HCT116 (cell line): ENCODE measurements at regions not wholly inside any gene's neighbourhood (a gene's known extent, or its start where the extent isn't known, plus 50 kb on each side); places are given as distances from the start of the nearest gene placed in this dataset.

Experiments
- ATAC-seq: fragments of 200-7000 bp; cut with Tn5 transposase; 2 replicates; pipeline ENCODE4 v1.9.1; 2020; ENCODE audit warnings: mild to moderate bottlenecking, moderate library complexity
- BruUV-seq: library from RNA; stranded (reverse); fragments of 400-500 nt; replicated peaks from 2 replicates; lab custom pipeline; 2021; lab: Mats Ljungman, UMichigan
- CTCF ChIA-PET: fragments of 300-600 bp; sonication (Branson Sonifier 250); formaldehyde crosslinking; loops from one replicate; lab custom pipeline; 2021; ENCODE audit warnings: antibody characterized with exemption; lab: Charles Lee
- POLR2A ChIA-PET: fragments of 300-600, 350-600 bp; sonication (Branson Sonifier 250); formaldehyde crosslinking; loops from one replicate; lab custom pipeline; 2021; ENCODE audit warnings: antibody characterized with exemption; lab: Charles Lee
- RAD21 ChIA-PET, 2 experiments: fragments of 300-600 bp; sonication (Branson Sonifier 250); formaldehyde crosslinking; loops; one replicate each; lab custom pipeline; 2023; ENCODE audit warnings: low total read pairs in 2 of 2; ENCODE audit not compliant: uncharacterized antibody in 2 of 2, unreplicated experiment in 2 of 2, low non-redundant PET in 1 of 2; lab: Charles Lee
- DNase-seq: peaks from one replicate; pipeline ENCODE4 v3.0.0-alpha.2; 2010; ENCODE audit warnings: low read depth, low spot score
- H2AFZ ChIP-seq: fragments of 200-600 bp; shearing (Covaris generic), sonication (generic); 2 replicates; pipeline ENCODE4 v1.6.1; 2017; ENCODE audit warnings: low read depth, mixed run types, mixed read lengths, antibody characterized with exemption, low read length; ENCODE audit not compliant: poor library complexity, severe bottlenecking
- H3K27ac ChIP-seq: 2 replicates; pipeline ENCODE4 v1.5.1; 2012; ENCODE audit warnings: low read depth, low read length
- H3K27me3 ChIP-seq: fragments of 200-600 bp; sonication (generic); 2 replicates; pipeline ENCODE4 v1.6.1; 2016; ENCODE audit warnings: mixed run types, low read length, mixed read lengths; ENCODE audit not compliant: insufficient read depth
- H3K36me3 ChIP-seq, 2 experiments: fragments of 200-500 bp in 1 of 2; fragments of 200-600 bp in 1 of 2; sonication (Bioruptor generic) in 1 of 2; sonication (generic) in 1 of 2; 2 replicates each; pipeline versions ENCODE4 v1.5.1 to v1.6.1; 2014 to 2016; ENCODE audit warnings: low read length in 2 of 2, inconsistent platforms in 1 of 2, mixed read lengths in 1 of 2, mixed run types in 1 of 2; ENCODE audit not compliant: insufficient read depth in 2 of 2, control insufficient read depth in 1 of 2
- H3K4me1 ChIP-seq, 2 experiments: fragments of 200-600 bp in 1 of 2; sonication (generic) in 1 of 2; 2 replicates each; pipeline versions ENCODE4 v1.5.1 to v1.6.1; 2012 to 2017; ENCODE audit warnings: low read length in 2 of 2, inconsistent platforms in 1 of 2, mild to moderate bottlenecking in 1 of 2, mixed read lengths in 1 of 2, mixed run types in 1 of 2, moderate library complexity in 1 of 2; ENCODE audit not compliant: insufficient read depth in 2 of 2, control insufficient read depth in 1 of 2
- H3K4me2 ChIP-seq: fragments of 200-600 bp; sonication (generic); 2 replicates; pipeline ENCODE4 v1.6.1; 2017; ENCODE audit warnings: mixed run types, low read length, mixed read lengths
- H3K4me3 ChIP-seq, 2 experiments: fragments of 200-600 bp in 1 of 2; sonication (generic) in 1 of 2; replicated peaks in 1 of 2; 2 replicates each; pipeline ENCODE4 v1.5.1; 2011 to 2016; ENCODE audit warnings: low read length in 2 of 2, control low read depth in 1 of 2, low read depth in 1 of 2, mild to moderate bottlenecking in 1 of 2, mixed read lengths in 1 of 2, mixed run types in 1 of 2
- H3K79me2 ChIP-seq: fragments of 200-600 bp; sonication (generic); 2 replicates; pipeline ENCODE4 v1.6.1; 2017; ENCODE audit warnings: mild to moderate bottlenecking, mixed run types, low read length, moderate library complexity, mixed read lengths; ENCODE audit not compliant: insufficient read depth
- H3K9ac ChIP-seq: fragments of 200-600 bp; sonication (generic); 2 replicates; pipeline ENCODE4 v1.6.1; 2016; ENCODE audit warnings: low read length, mixed read lengths
- H3K9me2 ChIP-seq: fragments of 200-600 bp; sonication (generic), shearing (Covaris generic); 2 replicates; pipeline ENCODE4 v1.6.1; 2017; ENCODE audit warnings: mixed run types, mild to moderate bottlenecking, moderate library complexity; ENCODE audit not compliant: insufficient read depth
- H3K9me3 ChIP-seq, 2 experiments: fragments of 200-500 bp in 1 of 2; fragments of 200-600 bp in 1 of 2; sonication (Bioruptor generic) in 1 of 2; sonication (generic) in 1 of 2; 2 replicates each; pipeline ENCODE4 v1.6.1; 2014 to 2017; ENCODE audit warnings: low read length in 2 of 2, mixed read lengths in 2 of 2, inconsistent platforms in 1 of 2, low read depth in 1 of 2, mild to moderate bottlenecking in 1 of 2, mixed run types in 1 of 2, moderate library complexity in 1 of 2; ENCODE audit not compliant: control insufficient read depth in 1 of 2, insufficient read depth in 1 of 2
- H4K20me1 ChIP-seq: fragments of 200-600 bp; sonication (generic), shearing (Covaris generic); 2 replicates; pipeline ENCODE4 v1.6.1; 2017; ENCODE audit warnings: mixed run types, mild to moderate bottlenecking, moderate library complexity; ENCODE audit not compliant: insufficient read depth
- CBX3 ChIP-seq: IDR thresholded peaks from 2 replicates; pipeline ENCODE4 v1.6.1; 2012; ENCODE audit warnings: low read depth
- CEBPB ChIP-seq: IDR thresholded peaks from 2 replicates; pipeline ENCODE4 v1.6.1; 2012; ENCODE audit warnings: low read depth
- EGR1 ChIP-seq: IDR thresholded peaks from 2 replicates; pipeline ENCODE4 v1.6.1; 2012; ENCODE audit warnings: low read depth
- ELF1 ChIP-seq: IDR thresholded peaks from 2 replicates; pipeline ENCODE4 v1.6.1; 2012; ENCODE audit warnings: low read depth, borderline replicate concordance
- EZH2 ChIP-seq: fragments of 200-600 bp; sonication (generic); IDR thresholded peaks from 2 replicates; pipeline ENCODE4 v1.6.1; 2017; ENCODE audit warnings: antibody characterized with exemption, mixed run types
- EZH2phosphoT487 ChIP-seq: fragments of 200-600 bp; IDR thresholded peaks from 2 replicates; pipeline ENCODE4 v1.6.1; 2018; ENCODE audit warnings: antibody characterized with exemption, borderline replicate concordance
- FOSL1 ChIP-seq: IDR thresholded peaks from 2 replicates; pipeline ENCODE4 v1.6.1; 2012; ENCODE audit warnings: low read depth
- JUND ChIP-seq: IDR thresholded peaks from 2 replicates; pipeline ENCODE4 v1.6.1; 2012
- POLR2A ChIP-seq: IDR thresholded peaks from 2 replicates; pipeline ENCODE4 v1.7.0; 2011; ENCODE audit warnings: borderline replicate concordance; ENCODE audit not compliant: insufficient read depth, insufficient read length; ENCODE audit errors: extremely low read depth
- POLR2AphosphoS5 ChIP-seq: IDR thresholded peaks from 2 replicates; pipeline ENCODE4 v1.6.1; 2011; ENCODE audit warnings: mild to moderate bottlenecking, low read depth, low read length, moderate library complexity
- RAD21 ChIP-seq: IDR thresholded peaks from 2 replicates; pipeline ENCODE4 v1.6.1; 2012; ENCODE audit warnings: low read depth, mild to moderate bottlenecking
- SIN3A ChIP-seq: IDR thresholded peaks from 2 replicates; pipeline ENCODE4 v1.6.1; 2012; ENCODE audit warnings: low read depth
- SP1 ChIP-seq: IDR thresholded peaks from 2 replicates; pipeline ENCODE4 v1.6.1; 2012; ENCODE audit warnings: low read depth
- SRF ChIP-seq: IDR thresholded peaks from 2 replicates; pipeline ENCODE4 v1.6.1; 2012; ENCODE audit warnings: low read depth
- TCF7L2 ChIP-seq: IDR thresholded peaks from 2 replicates; pipeline ENCODE4 v1.7.0; 2011; ENCODE audit warnings: borderline replicate concordance, inconsistent platforms; ENCODE audit not compliant: insufficient read depth, insufficient read length; ENCODE audit errors: extremely low read depth
- YY1 ChIP-seq: IDR thresholded peaks from 2 replicates; pipeline ENCODE4 v1.6.1; 2011; ENCODE audit warnings: low read length, low read depth, moderate library complexity, mild to moderate bottlenecking; ENCODE audit not compliant: insufficient replicate concordance; ENCODE audit errors: extremely low read depth
- ZFX ChIP-seq: fragments of 450-650 bp; IDR thresholded peaks from 2 replicates; pipeline ENCODE4 v1.6.1; 2017
- ZNF274 ChIP-seq: fragments of 200-500 bp; sonication (Bioruptor generic); IDR thresholded peaks from 2 replicates; pipeline ENCODE4 v1.6.1; 2014; ENCODE audit warnings: mild to moderate bottlenecking, low read depth, low read length, inconsistent platforms
- intact Hi-C: fragments of 100-400 bp; cut with micrococcal nuclease; formaldehyde crosslinking; loops from 2 replicates; pipeline ENCODE4 v1.10.0; 2022
- TF ChIP-seq, protein P1 (sequence below): IDR thresholded peaks from 2 replicates; pipeline ENCODE4 v1.6.1; 2012
- TF ChIP-seq, protein P2 (sequence below): IDR thresholded peaks from 2 replicates; pipeline ENCODE4 v1.6.1; 2012
- TF ChIP-seq, protein P3 (sequence below), 3 experiments: fragments of 200-600 bp in 1 of 3; sonication (generic) in 1 of 3; IDR thresholded peaks in 2 of 3; conservative IDR thresholded peaks in 1 of 3; 2 replicates each; pipeline ENCODE4 v1.5.1; 2012 to 2017; ENCODE audit warnings: low read depth in 2 of 3, low read length in 2 of 3, antibody characterized with exemption in 1 of 3, borderline replicate concordance in 1 of 3, control low read depth in 1 of 3, mild to moderate bottlenecking in 1 of 3, mixed read lengths in 1 of 3, mixed run types in 1 of 3, moderate library complexity in 1 of 3; ENCODE audit not compliant: insufficient read depth in 1 of 3

DNA sequence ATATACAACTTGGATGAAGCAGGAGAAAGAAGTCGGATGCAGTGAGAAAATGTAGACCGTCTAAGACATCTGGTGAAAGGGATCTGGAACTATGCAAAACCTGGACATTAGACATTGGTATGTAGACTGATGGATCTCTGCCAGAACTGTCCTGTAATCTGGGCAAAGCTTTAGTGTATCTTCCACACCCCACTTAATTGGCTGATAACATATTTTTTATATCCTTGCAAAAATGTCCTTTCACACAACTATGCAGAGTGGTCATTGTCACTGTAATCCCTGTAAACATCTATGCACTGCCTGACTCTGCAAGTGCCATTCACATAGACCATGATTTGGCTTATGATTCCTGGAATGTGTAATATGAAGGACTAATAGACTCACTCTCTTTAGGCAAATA lies 163.1 kb downstream of the TUSC7 start:
- Histone ChIP-seq H3K9me2 (no peaks in the 10 kb centered on the region), H3K9me3 (peaks cover 0 to 3% of the 10 kb centered on the region in 2 experiments; a peak in 1 of 4 replicates), H3K4me2 (no peak overlapping the region), H3K36me3 (no peaks in the 10 kb centered on the region), H4K20me1 (no peaks in the 10 kb centered on the region; the same call in 1 of the 2 replicates), H3K4me3 (no peak overlapping the region), H3K27me3 (no peaks in the 10 kb centered on the region), H3K9ac (no peak overlapping the region), H3K4me1 (no peaks in the 10 kb centered on the region), H2AFZ (no peak overlapping the region), H3K27ac (no peak overlapping the region), H3K79me2 (no peaks in the 10 kb centered on the region)
- intact Hi-C loops = no loop called here
- TF ChIP-seq CBX3 = no peak
- no peak for TF ChIP-seq POLR2A
- no peak for TF ChIP-seq ZNF274
- no peak for TF ChIP-seq TCF7L2
- no peak for TF ChIP-seq SP1
- no peak for TF ChIP-seq EZH2phosphoT487
- TF ChIP-seq RAD21 = no peak
- TF ChIP-seq, protein P1, sequence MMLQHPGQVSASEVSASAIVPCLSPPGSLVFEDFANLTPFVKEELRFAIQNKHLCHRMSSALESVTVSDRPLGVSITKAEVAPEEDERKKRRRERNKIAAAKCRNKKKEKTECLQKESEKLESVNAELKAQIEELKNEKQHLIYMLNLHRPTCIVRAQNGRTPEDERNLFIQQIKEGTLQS = no peak
- TF ChIP-seq EGR1 = no peak
- no peak for TF ChIP-seq ELF1
- ATAC-seq (no peak), DNase-seq (no peak)
- CTCF ChIA-PET = no interaction called here
- RAD21 ChIA-PET = no interaction called here
- POLR2A ChIA-PET = no interaction called here
- no TSS peak for BruUV-seq

DNA sequence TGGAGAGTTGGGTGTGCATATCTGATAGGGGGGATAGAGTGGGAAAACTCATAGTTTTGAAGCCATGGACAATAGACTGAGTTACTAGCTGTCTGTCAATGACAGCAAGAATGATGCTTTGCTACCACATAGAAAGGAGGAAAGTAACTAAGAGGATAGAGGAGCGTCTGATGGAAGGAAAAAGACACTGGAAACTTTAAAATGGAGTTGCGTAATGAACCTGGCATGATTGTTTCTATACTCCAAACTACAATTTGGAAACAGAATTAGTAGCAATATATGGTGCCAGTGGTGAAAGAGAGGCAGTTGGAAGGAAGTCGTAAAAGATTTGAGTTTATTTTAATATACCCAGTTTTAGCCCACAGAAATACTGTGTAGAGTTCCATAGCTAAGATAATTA lies 163.6 kb downstream of the TUSC7 start:
- H2AFZ ChIP-seq = no peak overlapping the region
- no peaks in the 10 kb centered on the region for H3K79me2 ChIP-seq
- no peaks in the 10 kb centered on the region for H3K4me1 ChIP-seq
- no peak overlapping the region for H3K9ac ChIP-seq
- RAD21 ChIA-PET = no interaction called here
- no peaks in the 10 kb centered on the region for H3K9me2 ChIP-seq
- H3K27me3 ChIP-seq = no peaks in the 10 kb centered on the region
- intact Hi-C loops = no loop called here
- BruUV-seq = no TSS peak
- ATAC-seq = no peak
- DNase-seq = no peak
- no peaks in the 10 kb centered on the region; the same call in 1 of the 2 replicates for H4K20me1 ChIP-seq
- H3K36me3 ChIP-seq = no peaks in the 10 kb centered on the region
- H3K4me3 ChIP-seq = no peak overlapping the region
- peaks cover 0 to 3% of the 10 kb centered on the region in 2 experiments; a peak in 1 of 4 replicates for H3K9me3 ChIP-seq
- H3K27ac ChIP-seq = no peak overlapping the region
- no peak overlapping the region for H3K4me2 ChIP-seq
- CTCF ChIA-PET = no interaction called here
- POLR2A ChIA-PET = no interaction called here
- TF ChIP-seq ZNF274 (no peak), SP1 (no peak), POLR2A (no peak), SIN3A (no peak), EGR1 (no peak), SRF (no peak), EZH2phosphoT487 (no peak), CEBPB (no peak), EZH2 (no peak), CBX3 (no peak), YY1 (no peak), POLR2AphosphoS5 (no peak), ZFX (no peak), FOSL1 (no peak), JUND (no peak), RAD21 (no peak)
- TF ChIP-seq, protein P2, sequence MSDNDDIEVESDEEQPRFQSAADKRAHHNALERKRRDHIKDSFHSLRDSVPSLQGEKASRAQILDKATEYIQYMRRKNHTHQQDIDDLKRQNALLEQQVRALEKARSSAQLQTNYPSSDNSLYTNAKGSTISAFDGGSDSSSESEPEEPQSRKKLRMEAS = no peak
- TF ChIP-seq, protein P1 = no peak
- TF ChIP-seq, protein P3, sequence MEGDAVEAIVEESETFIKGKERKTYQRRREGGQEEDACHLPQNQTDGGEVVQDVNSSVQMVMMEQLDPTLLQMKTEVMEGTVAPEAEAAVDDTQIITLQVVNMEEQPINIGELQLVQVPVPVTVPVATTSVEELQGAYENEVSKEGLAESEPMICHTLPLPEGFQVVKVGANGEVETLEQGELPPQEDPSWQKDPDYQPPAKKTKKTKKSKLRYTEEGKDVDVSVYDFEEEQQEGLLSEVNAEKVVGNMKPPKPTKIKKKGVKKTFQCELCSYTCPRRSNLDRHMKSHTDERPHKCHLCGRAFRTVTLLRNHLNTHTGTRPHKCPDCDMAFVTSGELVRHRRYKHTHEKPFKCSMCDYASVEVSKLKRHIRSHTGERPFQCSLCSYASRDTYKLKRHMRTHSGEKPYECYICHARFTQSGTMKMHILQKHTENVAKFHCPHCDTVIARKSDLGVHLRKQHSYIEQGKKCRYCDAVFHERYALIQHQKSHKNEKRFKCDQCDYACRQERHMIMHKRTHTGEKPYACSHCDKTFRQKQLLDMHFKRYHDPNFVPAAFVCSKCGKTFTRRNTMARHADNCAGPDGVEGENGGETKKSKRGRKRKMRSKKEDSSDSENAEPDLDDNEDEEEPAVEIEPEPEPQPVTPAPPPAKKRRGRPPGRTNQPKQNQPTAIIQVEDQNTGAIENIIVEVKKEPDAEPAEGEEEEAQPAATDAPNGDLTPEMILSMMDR (IDR thresholded peaks at IDR 0.05 in 2 of 3, conservative IDR thresholded peaks at IDR 0.05 in 1 of 3; ENCODE audit: borderline replicate concordance in 1 of 3, insufficient read depth in 1 of 3, low read depth in 2 of 3, low read length in 2 of 3) = no peak
